ENCODE measurements at regions not wholly inside any gene's neighbourhood (a gene's known extent, or its start where the extent isn't known, plus 50 kb on each side); places are given as distances from the start of the nearest gene placed in this dataset.
"Not testable (repeated sequence)": the region's sequence is repeated elsewhere in the genome, so short reads cannot be mapped to it uniquely, and the experiment has no call there.

DNA sequence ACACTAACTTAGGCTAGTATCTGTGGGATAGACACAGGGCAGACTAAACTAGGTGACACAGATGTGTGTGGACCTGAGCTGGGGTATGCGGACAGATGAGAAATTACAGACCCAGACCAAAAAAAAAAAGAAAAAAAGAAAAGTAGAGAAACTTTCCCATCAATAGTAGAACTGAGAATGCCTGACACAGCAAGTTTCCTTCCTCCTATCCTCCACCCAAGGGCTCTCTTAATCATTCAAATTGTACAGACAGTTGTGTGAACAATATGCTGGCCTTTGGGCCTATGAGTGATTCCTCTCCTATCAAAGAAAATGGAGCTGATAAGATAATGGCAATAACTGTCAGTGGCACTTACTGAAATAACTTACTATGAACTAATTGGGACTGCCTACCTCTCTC, 226.7 kb upstream of the PRDM1 start:
- FAIRE-seq (no peak), DNase-seq (ENCODE audit: low read depth) (no peak)
- TF ChIP-seq, protein P1, sequence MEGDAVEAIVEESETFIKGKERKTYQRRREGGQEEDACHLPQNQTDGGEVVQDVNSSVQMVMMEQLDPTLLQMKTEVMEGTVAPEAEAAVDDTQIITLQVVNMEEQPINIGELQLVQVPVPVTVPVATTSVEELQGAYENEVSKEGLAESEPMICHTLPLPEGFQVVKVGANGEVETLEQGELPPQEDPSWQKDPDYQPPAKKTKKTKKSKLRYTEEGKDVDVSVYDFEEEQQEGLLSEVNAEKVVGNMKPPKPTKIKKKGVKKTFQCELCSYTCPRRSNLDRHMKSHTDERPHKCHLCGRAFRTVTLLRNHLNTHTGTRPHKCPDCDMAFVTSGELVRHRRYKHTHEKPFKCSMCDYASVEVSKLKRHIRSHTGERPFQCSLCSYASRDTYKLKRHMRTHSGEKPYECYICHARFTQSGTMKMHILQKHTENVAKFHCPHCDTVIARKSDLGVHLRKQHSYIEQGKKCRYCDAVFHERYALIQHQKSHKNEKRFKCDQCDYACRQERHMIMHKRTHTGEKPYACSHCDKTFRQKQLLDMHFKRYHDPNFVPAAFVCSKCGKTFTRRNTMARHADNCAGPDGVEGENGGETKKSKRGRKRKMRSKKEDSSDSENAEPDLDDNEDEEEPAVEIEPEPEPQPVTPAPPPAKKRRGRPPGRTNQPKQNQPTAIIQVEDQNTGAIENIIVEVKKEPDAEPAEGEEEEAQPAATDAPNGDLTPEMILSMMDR (IDR thresholded peaks at IDR 0.05; ENCODE audit: insufficient read depth, low read length, severe bottlenecking): no peak
- no peaks in the 10 kb centered on the region for H3K27me3 ChIP-seq (ENCODE audit: control insufficient read depth, insufficient read depth, low read length)
- no peaks in the 10 kb centered on the region for H3K36me3 ChIP-seq (ENCODE audit: control insufficient read depth, insufficient read depth, low read length)
- H3K4me3 ChIP-seq (ENCODE audit: low read depth, low read length): no peak overlapping the region

DNA sequence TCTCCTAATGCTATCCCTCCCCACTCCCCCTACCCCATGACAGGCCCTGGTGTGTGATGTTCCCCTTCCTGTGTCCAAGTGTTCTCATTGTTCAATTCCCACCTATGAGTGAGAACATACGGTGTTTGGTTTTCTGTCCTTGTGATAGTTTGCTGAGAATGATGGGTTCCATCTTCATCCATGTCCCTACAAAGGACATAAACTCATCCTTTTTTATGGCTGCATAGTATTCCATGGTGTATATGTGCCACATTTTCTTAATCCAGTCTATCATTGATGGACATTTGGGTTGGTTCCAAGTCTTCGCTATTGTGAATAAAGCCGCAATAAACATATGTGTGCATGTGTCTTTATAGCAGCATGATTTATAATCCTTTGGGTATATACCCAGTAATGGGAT, 227.5 kb upstream of the PRDM1 start:
- H3K27me3 ChIP-seq (ENCODE audit: control insufficient read depth, insufficient read depth, low read length); H3K36me3 ChIP-seq (ENCODE audit: control insufficient read depth, insufficient read depth, low read length); FAIRE-seq; DNase-seq (ENCODE audit: low read depth); H3K4me3 ChIP-seq (ENCODE audit: low read depth, low read length): not testable (repeated sequence)

DNA sequence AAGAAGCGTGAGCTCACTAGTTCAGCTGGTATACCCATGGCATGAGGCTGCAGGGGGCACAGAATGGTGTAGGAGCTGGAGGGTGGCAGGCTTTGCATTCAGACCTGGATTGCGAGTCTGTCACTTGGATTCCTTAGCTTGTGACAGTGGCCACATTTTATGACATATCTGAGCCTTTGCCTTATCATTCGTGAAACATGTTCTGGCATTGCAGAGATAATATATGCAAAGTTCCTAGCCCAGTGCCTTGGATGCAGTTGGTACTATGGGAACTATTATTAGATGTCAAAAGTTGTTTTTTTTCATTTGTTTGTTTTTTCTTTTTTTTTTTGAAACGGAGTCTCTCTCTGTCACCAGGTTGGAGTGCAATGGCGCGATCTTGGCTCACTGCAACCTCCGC, 230.7 kb upstream of the PRDM1 start:
- TF ChIP-seq, protein P1 (IDR thresholded peaks at IDR 0.05; ENCODE audit: insufficient read depth, low read length, severe bottlenecking): no peak
- DNase-seq (ENCODE audit: low read depth): no peak

DNA sequence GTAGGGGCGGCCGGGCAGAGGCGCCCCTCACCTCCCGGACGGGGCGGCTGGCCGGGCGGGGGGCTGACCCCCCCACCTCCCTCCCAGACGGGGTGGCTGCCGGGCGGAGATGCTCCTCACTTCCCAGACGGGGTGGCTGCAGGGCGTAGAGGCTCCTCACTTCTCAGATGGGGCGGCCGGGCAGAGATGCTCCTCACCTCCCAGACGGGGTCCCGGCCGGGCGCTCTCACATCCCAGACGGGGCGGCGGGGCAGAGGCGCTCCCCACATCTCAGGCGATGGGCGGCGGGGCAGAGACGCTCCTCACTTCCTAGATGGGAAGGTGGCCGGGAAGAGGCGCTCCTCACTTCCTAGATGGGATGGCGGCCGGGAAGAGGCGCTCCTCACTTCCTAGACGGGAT, 232.2 kb upstream of the PRDM1 start:
- not testable (repeated sequence) for DNase-seq (ENCODE audit: low read depth); FAIRE-seq; H3K4me3 ChIP-seq (ENCODE audit: low read depth, low read length); H3K36me3 ChIP-seq (ENCODE audit: control insufficient read depth, insufficient read depth, low read length); H3K27me3 ChIP-seq (ENCODE audit: control insufficient read depth, insufficient read depth, low read length)

More for the DNA sequence above, 230.7 kb upstream of the PRDM1 start:
- H3K36me3 ChIP-seq (ENCODE audit: control insufficient read depth, insufficient read depth, low read length): no peaks in the 10 kb centered on the region
- no peak for FAIRE-seq
- no peaks in the 10 kb centered on the region for H3K27me3 ChIP-seq (ENCODE audit: control insufficient read depth, insufficient read depth, low read length)
- no peak overlapping the region for H3K4me3 ChIP-seq (ENCODE audit: low read depth, low read length)

DNA sequence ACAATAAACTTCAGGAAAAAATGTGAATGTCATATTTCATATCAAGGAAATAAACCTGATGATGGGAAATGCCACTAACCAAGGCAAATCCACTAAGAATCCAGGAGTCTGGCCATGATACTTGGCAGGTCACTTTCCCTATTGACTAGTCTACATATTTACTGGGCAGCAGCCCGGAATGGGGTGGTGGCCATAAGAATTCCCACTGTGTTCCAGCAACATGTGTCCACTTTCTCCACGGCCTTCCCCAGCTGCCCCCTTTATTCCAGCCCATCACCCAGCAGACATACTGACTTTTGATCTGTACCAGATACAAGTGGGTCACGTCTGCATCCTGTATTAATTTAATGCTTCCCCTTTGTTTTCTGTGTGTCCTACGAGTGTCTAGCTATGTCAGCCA, 234.5 kb upstream of the PRDM1 start:
- FAIRE-seq (no peak), DNase-seq (ENCODE audit: low read depth) (no peak)
- no peaks in the 10 kb centered on the region for H3K36me3 ChIP-seq (ENCODE audit: control insufficient read depth, insufficient read depth, low read length)
- no peak overlapping the region for H3K4me3 ChIP-seq (ENCODE audit: low read depth, low read length)
- no peaks in the 10 kb centered on the region for H3K27me3 ChIP-seq (ENCODE audit: control insufficient read depth, insufficient read depth, low read length)
- TF ChIP-seq, protein P1 (IDR thresholded peaks at IDR 0.05; ENCODE audit: insufficient read depth, low read length, severe bottlenecking): no peak

DNA sequence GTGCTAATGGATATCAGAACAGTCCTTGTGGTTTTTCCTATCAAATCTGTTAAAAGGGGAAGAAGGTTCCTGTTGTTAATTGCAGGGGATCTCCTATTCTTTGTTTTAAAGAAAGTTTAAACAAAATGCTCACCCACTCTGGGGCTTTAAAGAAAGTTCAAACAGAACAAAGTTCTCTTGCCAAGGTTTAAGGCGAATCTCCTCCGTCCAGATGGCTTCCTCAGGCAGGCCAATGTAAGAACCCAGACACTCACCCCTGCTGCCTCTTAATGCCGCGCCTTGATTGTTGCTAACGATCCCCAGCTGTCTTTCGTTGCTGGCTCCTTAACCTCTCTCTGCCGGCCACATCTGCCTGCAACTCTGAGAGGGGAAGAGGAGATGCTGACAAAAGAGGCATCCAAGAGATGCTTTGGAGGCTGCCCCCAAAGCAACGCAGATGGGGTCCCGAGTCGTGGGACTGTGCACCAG, 235.0 kb upstream of the PRDM1 start:
- TF ChIP-seq, protein P1 (IDR thresholded peaks at IDR 0.05; ENCODE audit: insufficient read depth, low read length, severe bottlenecking): no peak
- DNase-seq (ENCODE audit: low read depth): no peak
- Histone ChIP-seq H3K4me3 (ENCODE audit: low read depth, low read length) (no peak overlapping the region), H3K36me3 (ENCODE audit: control insufficient read depth, insufficient read depth, low read length) (no peaks in the 10 kb centered on the region), H3K27me3 (ENCODE audit: control insufficient read depth, insufficient read depth, low read length) (no peaks in the 10 kb centered on the region)
- no peak for FAIRE-seq

DNA sequence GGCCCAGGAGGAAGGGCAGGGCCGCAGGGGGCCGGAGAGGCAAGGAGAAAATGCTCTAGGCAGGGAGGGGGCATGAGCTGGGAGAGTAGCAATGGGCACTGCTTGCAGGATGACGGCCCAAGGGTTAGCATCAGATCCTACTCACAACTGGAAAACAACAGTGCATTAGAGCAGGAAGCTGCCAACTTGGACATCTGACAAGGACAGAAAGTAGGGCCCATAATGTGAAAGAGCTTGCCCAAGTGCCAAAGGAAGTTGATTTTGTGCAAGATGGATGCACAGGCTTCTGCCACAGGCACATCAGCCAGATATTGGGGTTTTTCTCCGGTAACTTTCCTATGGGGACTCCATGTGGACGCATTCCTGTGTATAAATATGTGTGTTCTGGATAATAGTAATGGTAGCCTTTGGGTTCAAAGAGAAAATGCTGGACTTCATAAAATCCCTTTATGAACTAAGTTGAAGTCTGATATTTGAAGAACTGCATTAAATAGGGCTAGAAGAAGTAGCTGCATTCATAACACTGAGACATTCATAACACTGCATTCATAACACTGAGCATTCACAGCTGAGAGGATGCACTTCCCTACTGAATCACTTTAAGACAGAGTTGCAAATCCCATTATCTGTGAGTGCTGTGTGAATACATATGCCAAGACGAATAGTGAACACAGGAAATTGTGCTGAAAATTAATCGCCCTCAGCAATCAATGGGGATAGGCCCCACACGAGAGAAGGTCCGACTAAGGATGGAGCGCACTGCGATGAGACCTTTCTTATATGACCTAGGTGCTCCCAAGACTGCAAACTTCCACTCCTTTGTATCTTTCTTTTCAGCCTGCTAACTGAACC, 235.6 kb upstream of the PRDM1 start:
- no peaks in the 10 kb centered on the region for H3K27me3 ChIP-seq (ENCODE audit: control insufficient read depth, insufficient read depth, low read length)
- FAIRE-seq (no peak), DNase-seq (ENCODE audit: low read depth) (no peak)
- TF ChIP-seq, protein P1 (IDR thresholded peaks at IDR 0.05; ENCODE audit: insufficient read depth, low read length, severe bottlenecking): no peak
- no peak overlapping the region for H3K4me3 ChIP-seq (ENCODE audit: low read depth, low read length)
- no peaks in the 10 kb centered on the region for H3K36me3 ChIP-seq (ENCODE audit: control insufficient read depth, insufficient read depth, low read length)

Measured in bronchial epithelial cell (primary cell).